K562 (cell line): ENCODE measurements at regions not wholly inside any gene's neighbourhood (a gene's known extent, or its start where the extent isn't known, plus 50 kb on each side); places are given as distances from the start of the nearest gene placed in this dataset.
"Not testable (repeated sequence)": the region's sequence is repeated elsewhere in the genome, so short reads cannot be mapped to it uniquely, and the experiment has no call there.

ENCODE experiments used
- ARID1B ChIP-seq: fragments of 450-650 bp; IDR thresholded peaks from 2 replicates; pipeline ENCODE4 v1.6.1; 2016; ENCODE audit warnings: antibody characterized with exemption, mild to moderate bottlenecking, inconsistent platforms
- ARNT ChIP-seq, 2 experiments: fragments of 450-650 bp; IDR thresholded peaks; 2 replicates each; pipeline ENCODE4 v1.6.1; 2016; ENCODE audit warnings: mild to moderate bottlenecking in 1 of 2
- CREM ChIP-seq: IDR thresholded peaks from 2 replicates; pipeline ENCODE4 v1.6.1; 2014; ENCODE audit warnings: antibody characterized with exemption, low read depth
- ELF4 ChIP-seq: fragments of 450-650 bp; formaldehyde crosslinking; IDR thresholded peaks from 2 replicates; pipeline ENCODE4 v1.4.0; 2022; ENCODE audit warnings: missing genetic modification characterization
- EP400 ChIP-seq: fragments of 450-650 bp; IDR thresholded peaks from 2 replicates; pipeline ENCODE4 v1.6.1; 2017; ENCODE audit warnings: antibody characterized with exemption, mild to moderate bottlenecking, moderate library complexity
- FOXK2 ChIP-seq, 2 experiments: fragments of 450-650 bp; IDR thresholded peaks in 1 of 2; conservative IDR thresholded peaks in 1 of 2; 2 replicates each; pipeline ENCODE4 v1.6.1; 2016; ENCODE audit warnings: low read depth in 2 of 2, mild to moderate bottlenecking in 1 of 2
- HDAC3 ChIP-seq: fragments of 450-650 bp; IDR thresholded peaks from 2 replicates; pipeline ENCODE4 v1.6.1; 2018; ENCODE audit warnings: borderline replicate concordance, mild to moderate bottlenecking, moderate library complexity; ENCODE audit not compliant: partially characterized antibody
- L3MBTL2 ChIP-seq: fragments of 450-650 bp; IDR thresholded peaks from 2 replicates; pipeline ENCODE4 v1.6.1; 2016; ENCODE audit warnings: mild to moderate bottlenecking, moderate library complexity
- LEF1 ChIP-seq: fragments of 450-650 bp; IDR thresholded peaks from 2 replicates; pipeline ENCODE4 v1.6.1; 2016; ENCODE audit warnings: mild to moderate bottlenecking
- MYBL2 ChIP-seq, 2 experiments: fragments of 450-650 bp in 1 of 2; sonication (generic) in 1 of 2; formaldehyde crosslinking in 1 of 2; IDR thresholded peaks; 2 replicates each; pipeline versions ENCODE4 v1.6.1 to v1.8.1; 2017 to 2022; ENCODE audit warnings: borderline replicate concordance in 1 of 2, inconsistent platforms in 1 of 2, low read depth in 1 of 2, mild to moderate bottlenecking in 1 of 2, missing genetic modification reagents in 1 of 2, moderate library complexity in 1 of 2
- NFE2 ChIP-seq: IDR thresholded peaks from 2 replicates; pipeline ENCODE4 v1.6.1; 2014; ENCODE audit warnings: antibody characterized with exemption, low read depth
- SMAD4 ChIP-seq: fragments of 250-450 bp; sonication (Bioruptor Pico); conservative IDR thresholded peaks from 2 replicates; pipeline ENCODE4 v1.8.0; 2021; ENCODE audit warnings: inconsistent platforms, mild to moderate bottlenecking, moderate library complexity
- SMARCA4 ChIP-seq: fragments of 450-650 bp; IDR thresholded peaks from 2 replicates; pipeline ENCODE4 v1.6.1; 2016
- TAL1 ChIP-seq: fragments of 450-650 bp; IDR thresholded peaks from 2 replicates; pipeline ENCODE4 v1.6.1; 2016; ENCODE audit warnings: mild to moderate bottlenecking
- TBL1XR1 ChIP-seq, 2 experiments: IDR thresholded peaks; 2 replicates each; pipeline ENCODE4 v1.6.1; 2012; ENCODE audit warnings: improper control_type of control experiment in 2 of 2, low read length in 2 of 2, mild to moderate bottlenecking in 1 of 2
- ZEB2 ChIP-seq: fragments of 450-650 bp; IDR thresholded peaks from 2 replicates; pipeline ENCODE4 v1.6.1; 2016
- TF ChIP-seq, protein P1 (sequence below), 2 experiments: fragments of 450-650 bp; IDR thresholded peaks; 2 replicates each; pipeline ENCODE4 v1.6.1; 2016; ENCODE audit warnings: mild to moderate bottlenecking in 2 of 2, borderline replicate concordance in 1 of 2, low read depth in 1 of 2, moderate library complexity in 1 of 2
- TF ChIP-seq, protein P2 (sequence below): fragments of 450-650 bp; IDR thresholded peaks from 2 replicates; pipeline ENCODE4 v1.6.1; 2016; ENCODE audit warnings: mild to moderate bottlenecking

DNA sequence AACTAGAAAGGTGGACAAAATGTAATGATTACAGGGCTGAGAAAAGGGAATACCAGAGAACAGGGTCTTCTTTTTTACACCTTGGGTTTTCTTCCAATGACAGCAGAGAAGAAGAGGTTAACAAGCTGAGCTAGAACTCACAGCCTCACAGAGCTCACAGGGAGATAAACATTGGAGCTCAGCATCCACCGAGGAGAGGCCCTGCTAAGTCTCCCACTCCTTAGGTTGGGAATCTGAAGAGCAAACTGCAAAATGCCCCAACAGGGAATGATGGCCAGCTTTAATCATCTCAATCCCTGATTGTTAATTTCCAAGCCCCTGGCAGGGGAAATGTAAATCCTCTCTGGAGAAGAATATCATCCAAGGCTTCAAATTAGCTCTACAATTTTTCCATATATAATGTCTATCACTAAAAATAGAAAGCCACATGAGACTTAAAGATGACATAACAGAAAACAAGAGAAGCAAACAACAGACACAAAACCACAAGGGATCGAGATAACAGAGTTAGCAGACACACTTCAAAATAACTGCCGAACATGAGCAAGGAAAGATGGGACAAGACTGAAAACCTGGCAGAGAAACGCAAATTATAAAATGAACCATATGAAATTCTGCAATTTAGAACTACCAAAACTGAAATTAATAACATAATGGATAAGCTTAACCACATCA is 66.1 kb upstream of the ZSCAN2 start (continued):
- TF ChIP-seq MYBL2 (IDR thresholded peaks at IDR 0.05; ENCODE audit: low read depth), result peak; percentile 77
- not testable (repeated sequence) for TF ChIP-seq MYBL2 (CRISPR knock-in tag; IDR thresholded peaks at IDR 0.05; ENCODE audit: borderline replicate concordance)
- peak; percentile 23; the same call in 1 of the 2 replicates for TF ChIP-seq TAL1
- TF ChIP-seq ARNT (IDR thresholded peaks at IDR 0.05), result 0 out of 4 replicates have a peak, but pooled peaks of 1 of the 2 experiments have one; percentile 25
- peak; percentile 85 for TF ChIP-seq SMARCA4
- TF ChIP-seq LEF1, result peak; percentile 83
- TF ChIP-seq ELF4, result 0 out of 2 replicates have a peak, but pooled peaks have one; percentile 54
- TF ChIP-seq TBL1XR1 (IDR thresholded peaks at IDR 0.05; ENCODE audit: low read length in 2 of 2), result peak in 1 of 2 experiments; percentile 46; a peak in 1 of 4 replicates
- TF ChIP-seq CREM, result 0 out of 2 replicates have a peak, but pooled peaks have one; percentile 20
- TF ChIP-seq SMAD4 (CRISPR knock-in tag), result peak; percentile 93
- peak; percentile 86 for TF ChIP-seq HDAC3
- peak; percentile 78 for TF ChIP-seq L3MBTL2
- TF ChIP-seq FOXK2 (conservative IDR thresholded peaks at IDR 0.05 in 1 of 2, IDR thresholded peaks at IDR 0.05 in 1 of 2; ENCODE audit: low read depth in 2 of 2), result peak; percentile 68 to 80; a peak in 2 of 4 replicates
- peak; percentile 76 for TF ChIP-seq ARID1B
- TF ChIP-seq, protein P1, sequence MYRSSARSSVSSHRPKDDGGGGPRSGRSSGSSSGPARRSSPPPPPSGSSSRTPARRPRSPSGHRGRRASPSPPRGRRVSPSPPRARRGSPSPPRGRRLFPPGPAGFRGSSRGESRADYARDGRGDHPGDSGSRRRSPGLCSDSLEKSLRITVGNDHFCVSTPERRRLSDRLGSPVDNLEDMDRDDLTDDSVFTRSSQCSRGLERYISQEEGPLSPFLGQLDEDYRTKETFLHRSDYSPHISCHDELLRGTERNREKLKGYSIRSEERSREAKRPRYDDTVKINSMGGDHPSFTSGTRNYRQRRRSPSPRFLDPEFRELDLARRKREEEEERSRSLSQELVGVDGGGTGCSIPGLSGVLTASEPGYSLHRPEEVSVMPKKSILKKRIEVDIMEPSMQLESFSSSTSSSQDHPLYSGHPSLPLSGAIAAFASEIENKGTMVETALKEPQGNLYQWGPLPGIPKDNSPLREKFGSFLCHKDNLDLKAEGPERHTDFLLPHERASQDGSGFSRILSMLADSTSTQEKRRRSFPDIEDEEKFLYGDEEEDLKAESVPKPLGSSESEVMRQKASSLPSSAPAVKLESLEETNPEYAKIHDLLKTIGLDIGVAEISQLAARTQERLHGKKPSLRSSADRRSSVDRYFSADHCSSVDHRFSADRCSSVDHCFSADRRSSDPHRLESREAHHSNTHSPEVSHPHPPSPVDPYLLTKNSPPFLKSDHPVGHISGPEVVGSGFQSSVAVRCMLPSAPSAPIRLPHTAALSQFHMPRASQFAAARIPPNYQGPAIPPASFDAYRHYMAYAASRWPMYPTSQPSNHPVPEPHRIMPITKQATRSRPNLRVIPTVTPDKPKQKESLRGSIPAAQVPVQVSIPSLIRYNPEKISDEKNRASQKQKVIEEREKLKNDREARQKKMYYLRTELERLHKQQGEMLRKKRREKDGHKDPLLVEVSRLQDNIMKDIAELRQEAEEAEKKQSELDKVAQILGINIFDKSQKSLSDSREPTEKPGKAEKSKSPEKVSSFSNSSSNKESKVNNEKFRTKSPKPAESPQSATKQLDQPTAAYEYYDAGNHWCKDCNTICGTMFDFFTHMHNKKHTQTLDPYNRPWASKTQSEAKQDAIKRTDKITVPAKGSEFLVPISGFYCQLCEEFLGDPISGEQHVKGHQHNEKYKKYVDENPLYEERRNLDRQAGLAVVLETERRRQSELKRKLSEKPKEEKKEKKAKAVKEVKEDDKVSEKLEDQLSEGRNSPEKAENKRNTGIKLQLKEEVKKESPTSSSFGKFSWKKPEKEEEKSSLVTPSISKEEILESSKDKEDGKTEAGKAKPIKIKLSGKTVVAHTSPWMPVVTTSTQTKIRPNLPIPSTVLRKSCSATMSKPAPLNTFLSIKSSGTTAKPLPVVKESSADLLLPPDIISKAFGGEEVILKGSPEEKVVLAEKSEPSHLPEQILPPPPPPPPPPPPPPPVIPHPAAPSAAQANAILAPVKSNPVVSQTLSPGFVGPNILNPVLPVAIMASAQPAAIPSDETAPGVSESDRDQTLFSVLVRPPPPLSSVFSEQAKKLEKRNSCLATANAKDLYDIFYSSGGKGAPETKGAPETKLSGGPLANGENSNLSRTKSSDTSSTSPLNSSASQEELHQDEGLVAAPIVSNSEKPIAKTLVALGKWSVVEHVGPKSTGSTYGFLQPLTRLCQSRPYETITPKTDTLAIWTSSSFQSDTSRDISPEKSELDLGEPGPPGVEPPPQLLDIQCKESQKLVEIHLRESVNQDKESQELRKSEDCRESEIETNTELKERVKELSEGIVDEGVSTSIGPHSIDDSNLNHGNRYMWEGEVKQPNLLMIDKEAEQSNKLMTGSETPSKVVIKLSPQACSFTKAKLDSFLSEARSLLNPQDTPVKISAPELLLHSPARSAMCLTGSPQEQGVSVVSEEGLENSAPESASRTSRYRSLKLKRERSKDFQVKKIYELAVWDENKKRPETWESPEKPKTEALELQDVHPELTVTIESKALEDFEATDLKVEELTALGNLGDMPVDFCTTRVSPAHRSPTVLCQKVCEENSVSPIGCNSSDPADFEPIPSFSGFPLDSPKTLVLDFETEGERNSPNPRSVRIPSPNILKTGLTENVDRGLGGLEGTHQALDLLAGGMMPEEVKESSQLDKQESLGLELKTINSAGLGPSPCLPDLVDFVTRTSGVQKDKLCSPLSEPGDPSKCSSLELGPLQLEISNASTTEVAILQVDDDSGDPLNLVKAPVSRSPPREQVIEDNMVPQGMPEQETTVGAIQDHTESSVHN (IDR thresholded peaks at IDR 0.05; ENCODE audit: borderline replicate concordance in 1 of 2, low read depth in 1 of 2), result peak in 1 of 2 experiments; percentile 53; a peak in 1 of 4 replicates
- peak; percentile 69; the same call in 1 of the 2 replicates for TF ChIP-seq ZEB2
- peak; percentile 44 for TF ChIP-seq EP400
- TF ChIP-seq, protein P2, sequence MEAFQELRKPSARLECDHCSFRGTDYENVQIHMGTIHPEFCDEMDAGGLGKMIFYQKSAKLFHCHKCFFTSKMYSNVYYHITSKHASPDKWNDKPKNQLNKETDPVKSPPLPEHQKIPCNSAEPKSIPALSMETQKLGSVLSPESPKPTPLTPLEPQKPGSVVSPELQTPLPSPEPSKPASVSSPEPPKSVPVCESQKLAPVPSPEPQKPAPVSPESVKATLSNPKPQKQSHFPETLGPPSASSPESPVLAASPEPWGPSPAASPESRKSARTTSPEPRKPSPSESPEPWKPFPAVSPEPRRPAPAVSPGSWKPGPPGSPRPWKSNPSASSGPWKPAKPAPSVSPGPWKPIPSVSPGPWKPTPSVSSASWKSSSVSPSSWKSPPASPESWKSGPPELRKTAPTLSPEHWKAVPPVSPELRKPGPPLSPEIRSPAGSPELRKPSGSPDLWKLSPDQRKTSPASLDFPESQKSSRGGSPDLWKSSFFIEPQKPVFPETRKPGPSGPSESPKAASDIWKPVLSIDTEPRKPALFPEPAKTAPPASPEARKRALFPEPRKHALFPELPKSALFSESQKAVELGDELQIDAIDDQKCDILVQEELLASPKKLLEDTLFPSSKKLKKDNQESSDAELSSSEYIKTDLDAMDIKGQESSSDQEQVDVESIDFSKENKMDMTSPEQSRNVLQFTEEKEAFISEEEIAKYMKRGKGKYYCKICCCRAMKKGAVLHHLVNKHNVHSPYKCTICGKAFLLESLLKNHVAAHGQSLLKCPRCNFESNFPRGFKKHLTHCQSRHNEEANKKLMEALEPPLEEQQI, result 0 out of 2 replicates have a peak, but pooled peaks have one; percentile 55
- peak; percentile 57 for TF ChIP-seq NFE2
